ENCODE measurements at regions not wholly inside any gene's neighbourhood (a gene's known extent, or its start where the extent isn't known, plus 50 kb on each side); places are given as distances from the start of the nearest gene placed in this dataset.

DNA sequence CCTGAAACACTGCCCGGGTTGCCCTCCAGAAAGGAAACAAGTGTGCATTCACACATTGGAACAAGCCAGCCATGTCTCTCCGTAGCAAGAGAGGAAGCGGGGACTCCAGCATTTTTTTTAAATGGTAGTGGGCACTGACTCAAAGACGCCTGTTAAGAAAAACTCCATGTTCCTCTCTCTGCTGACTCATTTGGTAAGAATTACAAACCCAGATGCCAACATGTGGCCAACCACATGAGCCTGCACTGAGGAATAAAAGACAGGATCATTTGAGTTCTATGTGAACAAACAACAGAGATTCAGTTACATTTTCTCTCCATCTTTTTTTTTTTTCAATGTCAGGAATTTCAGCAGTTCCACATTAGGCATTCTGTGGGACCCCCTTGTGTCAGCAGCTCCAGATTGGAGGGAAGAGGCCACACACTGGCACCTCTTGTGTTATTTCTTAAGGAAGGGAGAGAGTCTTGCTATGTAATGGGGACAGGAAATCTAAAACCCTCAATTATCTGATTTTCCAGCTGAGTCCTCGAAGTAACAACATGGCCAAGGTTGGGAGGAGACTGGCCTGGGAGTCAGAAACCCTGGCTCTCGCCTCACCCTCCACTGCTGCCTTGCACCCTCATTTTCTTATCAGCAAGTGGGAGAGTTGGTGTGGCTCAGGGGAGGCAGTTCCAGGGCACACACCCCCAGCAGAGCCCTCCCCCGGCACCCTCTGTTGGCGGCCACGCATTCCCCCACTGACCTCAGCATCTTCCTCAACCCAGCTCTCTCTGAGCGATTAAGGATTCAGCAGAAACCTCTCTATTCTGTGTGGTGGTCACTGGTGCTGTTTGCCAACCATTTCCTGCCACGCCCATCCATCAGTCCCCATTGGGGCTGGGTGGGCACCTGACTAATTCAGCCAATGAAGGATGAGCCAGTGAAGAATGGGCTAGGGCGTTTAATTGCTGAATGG is 173.0 kb downstream of the FOXL1 start:
- no peak for DNase-seq

DNA sequence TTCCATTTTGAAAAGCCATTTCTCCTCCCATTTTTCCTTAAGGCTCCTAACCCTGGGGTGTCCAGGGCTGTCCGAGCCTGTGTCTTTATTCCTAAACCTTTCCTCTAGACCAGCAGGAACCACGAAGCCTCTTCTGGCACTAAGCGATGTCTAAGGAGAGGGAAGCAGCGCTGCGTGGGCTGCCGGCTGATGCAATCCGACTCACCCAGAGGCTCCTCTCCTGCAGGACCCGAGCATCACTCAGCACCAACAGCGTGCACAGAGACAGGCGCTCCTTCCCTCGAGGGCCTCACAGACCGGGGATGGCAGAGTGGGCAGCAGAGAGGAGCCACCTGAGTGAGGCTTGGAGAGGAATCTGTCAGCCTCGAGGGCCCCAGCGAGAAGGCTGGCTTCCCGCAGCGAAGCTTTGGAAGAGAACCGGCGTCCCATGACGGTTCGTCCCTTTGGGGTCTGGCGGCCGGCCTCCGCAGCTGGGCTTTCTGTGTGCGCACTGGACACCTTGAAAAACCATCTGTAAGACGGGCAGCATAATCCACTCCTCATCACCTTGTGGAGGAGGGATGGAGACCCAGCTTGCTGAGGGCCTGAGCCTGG is 174.3 kb downstream of the FOXL1 start:
- no peak for DNase-seq

- no peak for DNase-seq
Observed at GRCh38 chr16:86753399-86753798, 175.1 kb downstream of the FOXL1 start.

GRCh38 chr16:86755571-86756006 is 177.2 kb downstream of the FOXL1 start:
- no peak for DNase-seq

GRCh38 chr16:86756882-86757703 is 178.7 kb downstream of the FOXL1 start:
- DNase-seq, result no peak

- no peak for DNase-seq
Observed at GRCh38 chr16:86757704-86758040, 179.3 kb downstream of the FOXL1 start.

- DNase-seq, result no peak
Observed at GRCh38 chr16:86758932-86759331, 180.6 kb downstream of the FOXL1 start.

DNA sequence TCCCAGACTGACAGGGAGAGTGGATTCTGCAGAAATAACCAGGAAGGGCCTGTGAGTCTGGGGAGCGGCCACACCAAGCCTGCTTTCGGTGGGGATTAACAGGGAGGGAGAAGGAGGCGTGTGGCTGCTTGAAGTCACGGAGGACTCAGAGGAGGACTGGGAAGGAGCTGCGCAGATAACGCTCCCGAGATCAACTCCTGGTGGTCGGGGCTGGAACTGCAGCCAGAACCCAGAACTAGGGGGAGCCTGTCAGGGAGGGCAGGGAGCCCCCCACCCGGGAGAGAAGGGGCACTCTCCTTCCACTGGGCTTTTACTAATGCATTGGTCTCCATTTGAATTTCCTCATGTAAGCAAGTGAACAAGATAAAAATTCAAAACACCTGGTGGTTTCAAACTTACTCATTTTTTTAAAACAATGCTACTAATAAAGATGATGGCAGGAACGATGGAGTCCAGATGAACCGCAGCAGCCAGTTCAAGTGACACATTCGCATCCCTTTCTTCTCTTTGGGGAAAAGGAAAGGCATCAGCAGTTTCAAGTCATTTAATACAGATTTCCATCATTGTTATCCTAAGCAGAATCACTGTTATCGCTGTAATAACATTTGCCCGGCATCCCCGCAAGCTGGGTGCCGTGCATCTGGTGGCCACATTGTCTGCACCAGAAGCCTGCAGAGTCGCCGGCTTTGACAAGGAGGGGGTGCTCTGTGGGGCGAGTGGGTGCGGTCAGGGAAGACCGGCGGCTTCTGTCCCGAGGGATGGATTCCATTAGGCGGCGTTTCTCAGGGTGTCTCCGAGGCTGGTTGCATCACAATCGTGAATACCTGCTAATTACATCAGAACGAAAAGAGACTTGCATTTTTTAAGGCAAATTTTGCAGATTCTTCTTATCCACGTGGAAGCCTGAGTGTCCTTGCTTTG is 183.0 kb downstream of the FOXL1 start:
- peak; percentile 21 for DNase-seq

GRCh38 chr16:86762095-86762494 is 183.7 kb downstream of the FOXL1 start:
- no peak for DNase-seq

DNA sequence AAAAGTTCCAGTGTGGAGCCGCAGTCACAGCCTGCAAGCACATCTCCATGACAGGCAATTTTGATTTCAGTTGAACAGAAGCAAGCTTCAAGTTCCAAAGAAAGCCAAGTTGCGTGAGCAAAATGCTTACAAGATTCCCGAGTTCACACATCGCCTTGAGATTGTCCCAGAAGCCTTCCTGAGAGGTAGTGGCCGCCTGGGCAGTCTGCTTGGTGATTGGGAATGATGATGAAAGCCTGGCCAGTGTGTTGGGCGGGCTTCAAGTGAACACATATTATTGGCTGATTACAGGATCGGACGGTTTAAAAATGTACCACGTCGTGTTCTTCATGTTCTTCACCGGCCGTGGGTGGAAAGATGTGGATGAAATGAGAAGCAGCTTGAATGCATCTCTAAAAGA is 185.5 kb downstream of the FOXL1 start:
- no peak for DNase-seq

DNA sequence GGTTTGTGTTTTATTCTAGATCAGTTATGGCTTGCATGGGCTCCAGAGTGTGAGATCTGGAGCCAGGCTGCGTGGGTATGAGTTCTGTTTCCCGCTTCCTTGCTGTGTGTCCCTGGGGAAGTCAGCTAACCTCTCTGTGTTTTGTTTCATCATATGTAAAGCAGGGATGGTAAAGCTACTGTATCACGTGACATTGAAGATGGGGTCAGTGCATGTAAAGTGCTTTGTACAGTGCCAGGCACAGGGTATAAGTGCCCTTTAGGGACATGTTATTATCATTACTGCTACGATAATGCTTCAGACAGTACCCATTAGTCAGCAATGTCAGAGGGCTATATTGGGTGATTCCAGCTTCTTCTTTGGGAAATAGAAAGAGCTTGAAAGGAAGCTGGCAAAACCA is 186.2 kb downstream of the FOXL1 start:
- no peak for DNase-seq

GRCh38 chr16:86765389-86766026 is 187.2 kb downstream of the FOXL1 start:
- DNase-seq, result no peak

DNA sequence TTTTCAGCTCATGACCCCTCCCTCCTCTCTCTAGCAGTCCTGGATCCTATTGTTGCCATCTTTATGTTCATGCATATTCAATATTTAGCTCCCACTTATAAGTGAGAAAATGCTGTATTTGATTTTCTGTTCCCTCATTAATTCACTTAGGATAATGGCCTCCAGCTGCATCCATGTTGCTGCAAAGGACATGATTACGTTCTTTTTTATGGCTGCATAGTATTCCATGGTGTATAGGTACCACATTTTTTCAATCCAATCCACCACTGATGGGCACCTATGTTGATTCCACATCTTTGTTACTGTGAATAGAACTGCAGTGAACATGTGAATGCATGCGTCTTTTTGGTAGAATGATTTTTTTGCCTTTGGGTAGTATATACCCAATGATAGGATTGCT is 188.4 kb downstream of the FOXL1 start:
- no peak for DNase-seq

GRCh38 chr16:86768228-86768791 is 190.0 kb downstream of the FOXL1 start:
- no peak for DNase-seq

DNA sequence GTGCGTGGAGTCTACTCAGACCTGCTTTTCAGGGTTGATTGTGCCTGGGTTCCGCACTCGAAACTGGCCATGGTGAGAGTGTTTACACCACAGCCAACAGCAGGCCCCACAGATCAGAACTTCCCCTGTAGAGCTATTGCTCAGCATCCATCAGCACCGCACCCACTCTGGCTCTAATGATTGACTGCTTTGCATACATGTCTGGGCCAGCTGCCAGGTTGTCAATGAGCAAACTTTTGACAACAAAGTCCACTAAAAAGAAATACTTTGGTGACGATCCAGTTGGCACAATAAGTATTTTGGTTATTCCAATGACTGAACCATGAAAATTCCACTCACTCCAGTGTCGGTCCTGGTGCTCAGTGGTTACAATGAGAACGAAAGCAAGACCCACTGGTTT is 190.7 kb downstream of the FOXL1 start:
- no peak for DNase-seq

DNA sequence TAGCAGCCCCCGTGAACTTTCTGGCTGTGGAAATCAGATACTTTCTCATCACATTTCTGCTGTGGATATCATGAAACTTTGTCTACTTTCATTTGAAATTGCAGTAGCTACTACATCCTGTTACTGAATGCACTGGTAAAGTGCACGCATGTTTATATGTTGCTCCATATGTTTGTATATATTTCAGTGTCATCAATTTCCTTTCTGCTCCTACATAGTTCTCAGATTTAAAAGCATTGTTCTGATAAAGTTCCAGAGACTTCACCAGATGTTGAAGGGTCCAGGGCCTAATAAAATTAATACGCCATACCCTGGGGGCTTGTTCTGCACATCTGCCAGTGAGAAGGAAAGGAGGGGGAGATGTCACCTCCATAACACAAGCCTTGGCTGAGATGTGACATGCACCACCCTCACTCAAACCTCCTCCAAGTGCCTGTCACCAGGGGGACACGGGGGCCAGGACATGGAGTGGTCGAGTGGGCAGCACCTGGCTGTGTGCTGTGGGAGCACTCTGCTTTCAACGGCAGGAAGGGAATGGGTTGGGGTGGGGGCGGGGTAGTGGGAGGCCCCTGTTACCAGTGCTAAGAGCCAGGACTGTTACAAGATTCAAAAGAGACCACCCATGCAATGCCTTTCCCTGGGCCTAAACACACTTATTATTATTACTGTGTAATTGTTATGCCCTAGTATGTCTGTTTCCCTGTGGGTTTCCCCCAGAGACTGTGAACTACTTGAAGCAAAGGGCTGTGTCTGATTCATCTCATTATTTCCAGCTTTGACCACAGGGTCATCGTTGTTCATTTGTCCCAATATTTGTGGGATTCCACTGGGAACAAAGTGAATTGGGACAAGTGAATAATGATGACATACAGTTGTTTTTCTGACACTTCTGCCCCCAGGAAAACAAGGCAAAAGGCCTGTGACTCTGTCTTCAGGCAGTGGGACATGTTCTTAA is 193.4 kb downstream of the FOXL1 start:
- DNase-seq, result no peak

DNA sequence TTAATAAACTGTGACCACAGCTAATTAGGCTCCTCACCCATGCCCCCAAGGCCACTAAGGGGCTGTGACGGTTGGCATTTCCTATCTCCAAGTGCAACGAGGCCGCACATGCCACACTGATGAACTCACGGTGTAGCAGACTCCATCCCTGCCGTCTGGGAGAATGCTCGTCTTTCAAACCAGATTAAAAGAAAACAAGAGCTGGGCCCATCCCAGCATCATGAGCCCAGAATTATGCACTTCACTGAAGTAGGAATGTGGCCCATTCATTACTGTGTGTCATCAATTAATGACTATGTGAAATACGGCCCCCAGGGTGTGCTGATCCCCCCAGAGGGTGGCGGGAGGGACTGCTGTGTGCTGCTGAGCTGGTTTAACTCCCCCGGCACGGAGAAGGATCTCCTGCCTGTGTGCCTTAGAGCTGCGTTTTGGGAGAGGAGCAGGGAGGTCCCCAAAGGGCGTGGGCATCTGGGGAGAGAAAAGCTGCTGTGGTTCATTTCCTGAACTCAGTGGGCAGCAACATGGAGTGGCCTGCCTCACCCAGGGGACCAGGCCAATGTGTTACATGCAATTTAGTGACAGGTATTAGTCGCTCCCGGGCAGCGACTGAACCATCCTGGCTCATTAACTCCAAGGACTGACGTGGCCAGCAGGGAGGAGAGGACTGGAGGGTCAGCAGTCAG is 194.5 kb downstream of the FOXL1 start:
- no peak for DNase-seq

DNA sequence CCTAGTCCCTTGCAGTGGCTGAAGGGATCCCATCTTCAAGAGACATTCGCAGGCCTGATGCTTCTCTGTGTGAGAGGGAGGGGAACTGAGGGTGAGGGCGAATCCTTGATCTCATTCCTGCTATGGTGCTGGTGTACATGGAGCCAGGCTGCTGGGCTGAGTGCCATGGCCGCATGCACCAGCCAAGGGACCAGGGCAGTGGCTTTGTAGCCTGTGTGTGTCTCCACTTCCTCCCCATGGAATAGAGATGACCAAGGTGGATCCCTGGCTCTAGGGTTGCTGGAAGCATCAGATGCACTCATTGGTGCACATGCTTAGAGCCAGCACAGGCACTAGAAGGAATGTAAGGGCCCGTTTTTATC is 195.0 kb downstream of the FOXL1 start:
- no peak for DNase-seq

- no peak for DNase-seq
Observed at GRCh38 chr16:86774931-86775330, 196.6 kb downstream of the FOXL1 start.

DNA sequence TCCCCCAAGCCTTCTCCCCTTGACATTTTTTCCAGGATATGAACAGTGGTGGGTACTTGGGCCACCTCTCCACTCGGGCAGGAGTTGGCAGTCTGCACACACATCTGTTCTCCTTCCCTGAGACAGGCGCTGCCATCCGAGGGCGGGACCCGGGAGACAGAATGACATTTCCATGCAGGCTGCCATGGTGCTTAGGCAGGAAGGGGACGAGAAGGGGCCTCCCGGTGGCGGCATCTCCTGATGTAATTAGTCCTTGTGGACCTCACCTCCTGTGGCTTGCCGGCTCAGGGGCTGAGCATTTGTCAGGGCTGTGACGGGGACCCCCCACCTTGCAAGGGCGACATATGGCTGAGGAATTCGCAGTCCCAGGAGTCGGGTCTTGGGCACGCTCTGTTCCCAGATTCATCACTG is 197.2 kb downstream of the FOXL1 start:
- no peak for DNase-seq

All from DMS53 (cell line).